ENCODE measurements at regions not wholly inside any gene's neighbourhood (a gene's known extent, or its start where the extent isn't known, plus 50 kb on each side); places are given as distances from the start of the nearest gene placed in this dataset.
"Not testable (repeated sequence)": the region's sequence is repeated elsewhere in the genome, so short reads cannot be mapped to it uniquely, and the experiment has no call there.

- H3K27me3 ChIP-seq (ENCODE audit: insufficient read depth, low read length): 0 out of 2 replicates have a peak, but pooled peaks cover 3% of the 10 kb centered on the region
- POLR2A ChIA-PET: no interaction called here
- RAD21 ChIA-PET (ENCODE audit: low non-redundant PET in 1 of 2, low total read pairs in 2 of 2, uncharacterized antibody in 2 of 2, unreplicated experiment in 2 of 2): no interaction called here
These were observed 107.1 kb upstream of the ZNF516 start for GRCh38 chr18:76602191-76602590.

GRCh38 chr18:76600076-76600475 lies 105.0 kb upstream of the ZNF516 start:
- H2AFZ ChIP-seq (ENCODE audit: low read depth, low read length, poor library complexity, severe bottlenecking); H3K27ac ChIP-seq (ENCODE audit: low read depth, low read length); RAD21 ChIA-PET (ENCODE audit: low non-redundant PET in 1 of 2, low total read pairs in 2 of 2, uncharacterized antibody in 2 of 2, unreplicated experiment in 2 of 2); POLR2A ChIA-PET; H4K20me1 ChIP-seq (ENCODE audit: insufficient read depth); H3K79me2 ChIP-seq (ENCODE audit: insufficient read depth, low read length); H3K9ac ChIP-seq (ENCODE audit: low read length); H3K36me3 ChIP-seq (ENCODE audit: control insufficient read depth in 1 of 2, insufficient read depth in 2 of 2, low read length in 2 of 2); intact Hi-C loops (cut with micrococcal nuclease); H3K4me3 ChIP-seq (replicated peaks in 1 of 2; ENCODE audit: low read depth in 1 of 2, low read length in 2 of 2); DNase-seq (ENCODE audit: low read depth, low spot score); BruUV-seq (replicated peaks); H3K27me3 ChIP-seq (ENCODE audit: insufficient read depth, low read length); H3K9me2 ChIP-seq (ENCODE audit: insufficient read depth); H3K4me1 ChIP-seq (ENCODE audit: control insufficient read depth in 1 of 2, insufficient read depth in 2 of 2, low read length in 2 of 2); H3K4me2 ChIP-seq (ENCODE audit: low read length); H3K9me3 ChIP-seq (ENCODE audit: control insufficient read depth in 1 of 2, insufficient read depth in 1 of 2, low read depth in 1 of 2, low read length in 2 of 2); CTCF ChIA-PET; ATAC-seq: not testable (repeated sequence)

More at GRCh38 chr18:76602191-76602590, 107.1 kb upstream of the ZNF516 start:
- no peak for ATAC-seq
- Histone ChIP-seq H3K4me1 (ENCODE audit: control insufficient read depth in 1 of 2, insufficient read depth in 2 of 2, low read length in 2 of 2) (no peaks in the 10 kb centered on the region), H3K9ac (ENCODE audit: low read length) (no peak overlapping the region), H3K27ac (ENCODE audit: low read depth, low read length) (no peak overlapping the region), H3K9me3 (ENCODE audit: control insufficient read depth in 1 of 2, insufficient read depth in 1 of 2, low read depth in 1 of 2, low read length in 2 of 2) (no peaks in the 10 kb centered on the region), H3K9me2 (ENCODE audit: insufficient read depth) (no peaks in the 10 kb centered on the region), H4K20me1 (ENCODE audit: insufficient read depth) (no peaks in the 10 kb centered on the region), H2AFZ (ENCODE audit: low read depth, low read length, poor library complexity, severe bottlenecking) (no peak overlapping the region), H3K4me2 (ENCODE audit: low read length) (no peak overlapping the region), H3K4me3 (replicated peaks in 1 of 2; ENCODE audit: low read depth in 1 of 2, low read length in 2 of 2) (no peak overlapping the region), H3K79me2 (ENCODE audit: insufficient read depth, low read length) (no peaks in the 10 kb centered on the region), H3K36me3 (ENCODE audit: control insufficient read depth in 1 of 2, insufficient read depth in 2 of 2, low read length in 2 of 2) (no peaks in the 10 kb centered on the region)
- intact Hi-C loops (cut with micrococcal nuclease): no loop called here
- CTCF ChIA-PET: no interaction called here
- TF ChIP-seq CEBPB (IDR thresholded peaks at IDR 0.05; ENCODE audit: low read depth): no peak
- no peak for TF ChIP-seq RAD21 (IDR thresholded peaks at IDR 0.05; ENCODE audit: low read depth)
- TF ChIP-seq, protein P1, sequence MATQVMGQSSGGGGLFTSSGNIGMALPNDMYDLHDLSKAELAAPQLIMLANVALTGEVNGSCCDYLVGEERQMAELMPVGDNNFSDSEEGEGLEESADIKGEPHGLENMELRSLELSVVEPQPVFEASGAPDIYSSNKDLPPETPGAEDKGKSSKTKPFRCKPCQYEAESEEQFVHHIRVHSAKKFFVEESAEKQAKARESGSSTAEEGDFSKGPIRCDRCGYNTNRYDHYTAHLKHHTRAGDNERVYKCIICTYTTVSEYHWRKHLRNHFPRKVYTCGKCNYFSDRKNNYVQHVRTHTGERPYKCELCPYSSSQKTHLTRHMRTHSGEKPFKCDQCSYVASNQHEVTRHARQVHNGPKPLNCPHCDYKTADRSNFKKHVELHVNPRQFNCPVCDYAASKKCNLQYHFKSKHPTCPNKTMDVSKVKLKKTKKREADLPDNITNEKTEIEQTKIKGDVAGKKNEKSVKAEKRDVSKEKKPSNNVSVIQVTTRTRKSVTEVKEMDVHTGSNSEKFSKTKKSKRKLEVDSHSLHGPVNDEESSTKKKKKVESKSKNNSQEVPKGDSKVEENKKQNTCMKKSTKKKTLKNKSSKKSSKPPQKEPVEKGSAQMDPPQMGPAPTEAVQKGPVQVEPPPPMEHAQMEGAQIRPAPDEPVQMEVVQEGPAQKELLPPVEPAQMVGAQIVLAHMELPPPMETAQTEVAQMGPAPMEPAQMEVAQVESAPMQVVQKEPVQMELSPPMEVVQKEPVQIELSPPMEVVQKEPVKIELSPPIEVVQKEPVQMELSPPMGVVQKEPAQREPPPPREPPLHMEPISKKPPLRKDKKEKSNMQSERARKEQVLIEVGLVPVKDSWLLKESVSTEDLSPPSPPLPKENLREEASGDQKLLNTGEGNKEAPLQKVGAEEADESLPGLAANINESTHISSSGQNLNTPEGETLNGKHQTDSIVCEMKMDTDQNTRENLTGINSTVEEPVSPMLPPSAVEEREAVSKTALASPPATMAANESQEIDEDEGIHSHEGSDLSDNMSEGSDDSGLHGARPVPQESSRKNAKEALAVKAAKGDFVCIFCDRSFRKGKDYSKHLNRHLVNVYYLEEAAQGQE (IDR thresholded peaks at IDR 0.05; ENCODE audit: low read depth): no peak
- TF ChIP-seq CBX3 (IDR thresholded peaks at IDR 0.05; ENCODE audit: low read depth): no peak
- no peak for TF ChIP-seq YY1 (IDR thresholded peaks at IDR 0.05; ENCODE audit: extremely low read depth, insufficient replicate concordance, low read depth, low read length)
- TF ChIP-seq SP1 (IDR thresholded peaks at IDR 0.05; ENCODE audit: low read depth): no peak
- BruUV-seq (replicated peaks): no TSS peak
- no peak for DNase-seq (ENCODE audit: low read depth, low spot score)

All from HCT116 (cell line).